BJ (cell line): ENCODE measurements at regions not wholly inside any gene's neighbourhood (a gene's known extent, or its start where the extent isn't known, plus 50 kb on each side); places are given as distances from the start of the nearest gene placed in this dataset.

Experiments
- CTCF ChIA-PET: fragments of 350-600 bp; formaldehyde crosslinking; extraction: SDS; loops from one replicate; lab custom pipeline; 2021; ENCODE audit warnings: antibody characterized with exemption, inconsistent platforms; lab: Yijun Ruan, JAX
- POLR2A ChIA-PET: fragments of 300-600 bp; sonication (Branson Sonifier 250); formaldehyde crosslinking; extraction: SDS; loops from one replicate; lab custom pipeline; 2021; ENCODE audit warnings: antibody characterized with exemption; lab: Charles Lee
- DNase-seq: peaks from one replicate; pipeline ENCODE4 v3.0.0-alpha.2; 2011; ENCODE audit warnings: low read depth
- H3K27me3 ChIP-seq: 2 replicates; pipeline ENCODE4 v1.6.0; 2011; ENCODE audit warnings: low read length; ENCODE audit not compliant: control insufficient read depth, insufficient read depth
- H3K36me3 ChIP-seq: 2 replicates; pipeline ENCODE4 v1.5.1; 2011; ENCODE audit warnings: low read length; ENCODE audit not compliant: control insufficient read depth, insufficient read depth
- H3K4me3 ChIP-seq: 2 replicates; pipeline ENCODE4 v1.5.1; 2011; ENCODE audit warnings: low read depth, mild to moderate bottlenecking, control low read depth, low read length
- CTCF ChIP-seq: IDR thresholded peaks from 2 replicates; pipeline ENCODE4 v1.5.1; 2011; ENCODE audit warnings: low read depth, mild to moderate bottlenecking, control low read depth, inconsistent platforms, low read length, moderate library complexity; ENCODE audit not compliant: insufficient read depth

GRCh38 chr4:14318671-14319070 lies 683.6 kb upstream of the CPEB2 start:
- H3K4me3 ChIP-seq = no peak overlapping the region
- CTCF ChIA-PET = interaction anchor here (1.0 kb wide), 1 partner anchor 9 kb away, joined by 3 read pairs; no protein-coding TSS in a partner anchor
- H3K36me3 ChIP-seq = no peaks in the 10 kb centered on the region
- no peak for DNase-seq
- POLR2A ChIA-PET = no interaction called here
- TF ChIP-seq CTCF = no peak
- H3K27me3 ChIP-seq = no peaks in the 10 kb centered on the region; the same call in 1 of the 2 replicates

- no peak for DNase-seq
- ChIA-PET CTCF (no interaction called here), POLR2A (no interaction called here)
- TF ChIP-seq CTCF = no peak
- H3K36me3 ChIP-seq = no peaks in the 10 kb centered on the region
- no peak overlapping the region for H3K4me3 ChIP-seq
- no peaks in the 10 kb centered on the region; the same call in 1 of the 2 replicates for H3K27me3 ChIP-seq
These were observed 680.6 kb upstream of the CPEB2 start for GRCh38 chr4:14321723-14322122.

GRCh38 chr4:14323191-14323590 lies 679.1 kb upstream of the CPEB2 start:
- DNase-seq = no peak
- Histone ChIP-seq H3K4me3 (no peak overlapping the region), H3K36me3 (no peaks in the 10 kb centered on the region), H3K27me3 (no peaks in the 10 kb centered on the region; the same call in 1 of the 2 replicates)
- CTCF ChIA-PET = no interaction called here
- TF ChIP-seq CTCF = no peak
- POLR2A ChIA-PET = no interaction called here

- POLR2A ChIA-PET = no interaction called here
- Histone ChIP-seq H3K27me3 (no peaks in the 10 kb centered on the region), H3K4me3 (no peak overlapping the region), H3K36me3 (no peaks in the 10 kb centered on the region)
- CTCF ChIA-PET = no interaction called here
- no peak for TF ChIP-seq CTCF
- no peak for DNase-seq
These were observed 673.1 kb upstream of the CPEB2 start for GRCh38 chr4:14329228-14329627.

- CTCF ChIA-PET = no interaction called here
- TF ChIP-seq CTCF = no peak
These were observed 668.7 kb upstream of the CPEB2 start for GRCh38 chr4:14333616-14334015.

More at GRCh38 chr4:14333616-14334015, 668.7 kb upstream of the CPEB2 start:
- no peaks in the 10 kb centered on the region for H3K36me3 ChIP-seq
- no peaks in the 10 kb centered on the region for H3K27me3 ChIP-seq
- no peak overlapping the region for H3K4me3 ChIP-seq
- DNase-seq = no peak
- POLR2A ChIA-PET = no interaction called here
